Upper lobe of left lung (tissue), 6 donors: ENCODE measurements at regions not wholly inside any gene's neighbourhood (a gene's known extent, or its start where the extent isn't known, plus 50 kb on each side); places are given as distances from the start of the nearest gene placed in this dataset.
"Not testable (repeated sequence)": the region's sequence is repeated elsewhere in the genome, so short reads cannot be mapped to it uniquely, and the experiment has no call there.

Experiments
- ATAC-seq, 2 donors: fragments of 200-7000 bp; cut with Tn5 transposase; one replicate each; pipeline ENCODE4 v1.9.1; 2022; ENCODE audit warnings: mild to moderate bottlenecking in 2 of 2, moderate library complexity in 2 of 2; ENCODE audit not compliant: low FRiP score in 2 of 2
- DNase-seq, 2 donors: peaks; one replicate each; pipeline ENCODE4 v3.0.0-alpha.2; 2019 to 2020
- H3K27ac ChIP-seq, 4 donors: fragments of 200-600 bp; sonication (generic); one replicate each; pipeline ENCODE4 v1.5.1; 2016 to 2019
- H3K27me3 ChIP-seq, 4 donors: fragments of 200-600 bp; sonication (generic); one replicate each; pipeline ENCODE4 v1.5.1; 2017 to 2019
- H3K36me3 ChIP-seq, 4 donors: fragments of 200-600 bp; sonication (generic); one replicate each; pipeline ENCODE4 v1.5.1; 2016 to 2019
- H3K4me1 ChIP-seq, 4 donors: fragments of 200-600 bp; sonication (generic); one replicate each; pipeline ENCODE4 v1.5.1; 2018 to 2019
- H3K4me3 ChIP-seq, 4 donors: fragments of 200-600 bp; sonication (generic); one replicate each; pipeline ENCODE4 v1.5.1; 2017 to 2019; ENCODE audit warnings: mild to moderate bottlenecking in 2 of 4, moderate library complexity in 1 of 4
- H3K9me3 ChIP-seq, 4 donors: fragments of 200-600 bp; sonication (generic); one replicate each; pipeline ENCODE4 v1.5.1; 2018 to 2019
- EP300 ChIP-seq, 4 donors: sonication (generic); formaldehyde crosslinking; IDR thresholded peaks; one replicate each; pipeline ENCODE4 v1.5.1; 2017; ENCODE audit warnings: antibody characterized with exemption in 4 of 4, control low read depth in 2 of 4
- POLR2A ChIP-seq, 4 donors: fragments of 450-650 bp; IDR thresholded peaks; one replicate each; pipeline ENCODE4 v1.5.1; 2016 to 2017; ENCODE audit warnings: antibody characterized with exemption in 4 of 4, mild to moderate bottlenecking in 2 of 4
- POLR2AphosphoS5 ChIP-seq, 2 donors: sonication (generic); formaldehyde crosslinking; IDR thresholded peaks; one replicate each; pipeline ENCODE4 v1.5.1; 2017; ENCODE audit warnings: antibody characterized with exemption in 2 of 2
- WGBS, 2 donors: methylation state at CpG; one replicate each; pipeline ENCODE4 v1.1.5; 2017 to 2018; 5-methylcytosine and 5-hydroxymethylcytosine counted together
- TF ChIP-seq, protein P1 (sequence below), 6 experiments: fragments of 450-650 bp in 4 of 6; fragments of 200-600 bp in 2 of 6; sonication (generic) in 2 of 6; IDR thresholded peaks; one replicate each; pipeline ENCODE4 v1.5.1; 2016 to 2019; ENCODE audit warnings: antibody characterized with exemption in 6 of 6
- donor health status: DM: no; HTN: no; CAD: no; lungs with moderate emphysema.
- donor health status: DM: no; HTN: yes; CAD: no; lungs with severe emphysema.

- DNase-seq (no peak), ATAC-seq (no peak)
- no peaks in the 10 kb centered on the region for H3K36me3 ChIP-seq
- H3K4me1 ChIP-seq = no peaks in the 10 kb centered on the region
- TF ChIP-seq POLR2AphosphoS5 (IDR thresholded peaks at IDR 0.05) = no peak
- no peak for TF ChIP-seq EP300 (IDR thresholded peaks at IDR 0.05)
- TF ChIP-seq, protein P1, sequence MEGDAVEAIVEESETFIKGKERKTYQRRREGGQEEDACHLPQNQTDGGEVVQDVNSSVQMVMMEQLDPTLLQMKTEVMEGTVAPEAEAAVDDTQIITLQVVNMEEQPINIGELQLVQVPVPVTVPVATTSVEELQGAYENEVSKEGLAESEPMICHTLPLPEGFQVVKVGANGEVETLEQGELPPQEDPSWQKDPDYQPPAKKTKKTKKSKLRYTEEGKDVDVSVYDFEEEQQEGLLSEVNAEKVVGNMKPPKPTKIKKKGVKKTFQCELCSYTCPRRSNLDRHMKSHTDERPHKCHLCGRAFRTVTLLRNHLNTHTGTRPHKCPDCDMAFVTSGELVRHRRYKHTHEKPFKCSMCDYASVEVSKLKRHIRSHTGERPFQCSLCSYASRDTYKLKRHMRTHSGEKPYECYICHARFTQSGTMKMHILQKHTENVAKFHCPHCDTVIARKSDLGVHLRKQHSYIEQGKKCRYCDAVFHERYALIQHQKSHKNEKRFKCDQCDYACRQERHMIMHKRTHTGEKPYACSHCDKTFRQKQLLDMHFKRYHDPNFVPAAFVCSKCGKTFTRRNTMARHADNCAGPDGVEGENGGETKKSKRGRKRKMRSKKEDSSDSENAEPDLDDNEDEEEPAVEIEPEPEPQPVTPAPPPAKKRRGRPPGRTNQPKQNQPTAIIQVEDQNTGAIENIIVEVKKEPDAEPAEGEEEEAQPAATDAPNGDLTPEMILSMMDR (IDR thresholded peaks at IDR 0.05) = no peak
- TF ChIP-seq POLR2A (IDR thresholded peaks at IDR 0.05) = no peak
- H3K27ac ChIP-seq = no peak overlapping the region
- H3K4me3 ChIP-seq = no peak overlapping the region
- no peaks in the 10 kb centered on the region for H3K27me3 ChIP-seq
- H3K9me3 ChIP-seq = no peaks in the 10 kb centered on the region
- 88 to 92% methylated on average over 5 of the region's 5 CpGs for WGBS, 2 donors
These were observed 510.4 kb downstream of the CCDC171 start for GRCh38 chr9:16063241-16063591.

- DNase-seq (no peak), ATAC-seq (no peak)
- Histone ChIP-seq H3K9me3 (no peaks in the 10 kb centered on the region), H3K4me1 (no peaks in the 10 kb centered on the region), H3K36me3 (no peaks in the 10 kb centered on the region), H3K27ac (no peak overlapping the region), H3K4me3 (no peak overlapping the region), H3K27me3 (no peaks in the 10 kb centered on the region)
- 78 to 90% methylated on average over 8 of the region's 8 CpGs for WGBS, 2 donors
- TF ChIP-seq, protein P1 (IDR thresholded peaks at IDR 0.05) = no peak
- TF ChIP-seq POLR2A (IDR thresholded peaks at IDR 0.05) (no peak), EP300 (IDR thresholded peaks at IDR 0.05) (no peak), POLR2AphosphoS5 (IDR thresholded peaks at IDR 0.05) (no peak)
These were observed 511.9 kb downstream of the CCDC171 start for GRCh38 chr9:16064771-16065170.

GRCh38 chr9:16066201-16066600 is 513.4 kb downstream of the CCDC171 start:
- not testable (repeated sequence) for H3K4me3 ChIP-seq, ATAC-seq, H3K27me3 ChIP-seq, H3K27ac ChIP-seq, H3K9me3 ChIP-seq, H3K4me1 ChIP-seq, DNase-seq, H3K36me3 ChIP-seq
- WGBS, 2 donors = 86 to 89% methylated on average over 4 to 5 of the region's 6 CpGs

DNA sequence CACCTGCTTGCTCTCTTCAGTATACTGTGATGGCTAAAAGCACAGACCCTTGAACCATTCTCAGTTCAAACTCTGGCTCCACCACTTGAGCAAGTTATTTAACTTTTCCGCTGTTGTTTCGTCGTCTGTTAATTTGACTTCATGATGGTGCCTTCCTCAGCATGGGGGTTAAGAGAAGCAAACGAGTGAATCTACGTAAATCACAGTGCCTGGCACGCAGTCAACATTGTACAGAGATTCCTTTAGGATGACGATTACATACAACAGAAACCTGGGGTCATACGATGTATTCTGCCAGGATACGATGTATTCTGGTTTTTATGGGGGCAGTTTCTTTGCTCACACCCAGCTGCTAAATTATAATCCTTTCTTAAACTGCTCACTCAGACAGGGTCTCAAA is 515.6 kb downstream of the CCDC171 start:
- no peak for ATAC-seq
- no peak overlapping the region for H3K27ac ChIP-seq
- no peaks in the 10 kb centered on the region for H3K27me3 ChIP-seq
- TF ChIP-seq POLR2A (IDR thresholded peaks at IDR 0.05) = no peak
- no peaks in the 10 kb centered on the region for H3K9me3 ChIP-seq
- no peaks in the 10 kb centered on the region for H3K36me3 ChIP-seq
- WGBS, 2 donors = 89 to 91% methylated on average over 9 of the region's 9 CpGs
- H3K4me3 ChIP-seq = no peak overlapping the region
- DNase-seq = no peak
- H3K4me1 ChIP-seq = no peaks in the 10 kb centered on the region

GRCh38 chr9:16069249-16069648 is 516.4 kb downstream of the CCDC171 start:
- H3K27me3 ChIP-seq = no peaks in the 10 kb centered on the region
- WGBS, 2 donors = 85 to 91% methylated on average over 13 of the region's 13 CpGs
- no peak overlapping the region for H3K4me3 ChIP-seq
- TF ChIP-seq EP300 (IDR thresholded peaks at IDR 0.05) = no peak
- TF ChIP-seq, protein P1 (IDR thresholded peaks at IDR 0.05) = no peak
- no peak for TF ChIP-seq POLR2A (IDR thresholded peaks at IDR 0.05)
- no peak for TF ChIP-seq POLR2AphosphoS5 (IDR thresholded peaks at IDR 0.05)
- H3K9me3 ChIP-seq = no peaks in the 10 kb centered on the region
- H3K36me3 ChIP-seq = no peaks in the 10 kb centered on the region
- ATAC-seq = peak in 1 of 2 donors; percentile 7
- no peaks in the 10 kb centered on the region for H3K4me1 ChIP-seq
- no peak overlapping the region for H3K27ac ChIP-seq
- peak in 1 of 2 donors; percentile 40 for DNase-seq

DNA sequence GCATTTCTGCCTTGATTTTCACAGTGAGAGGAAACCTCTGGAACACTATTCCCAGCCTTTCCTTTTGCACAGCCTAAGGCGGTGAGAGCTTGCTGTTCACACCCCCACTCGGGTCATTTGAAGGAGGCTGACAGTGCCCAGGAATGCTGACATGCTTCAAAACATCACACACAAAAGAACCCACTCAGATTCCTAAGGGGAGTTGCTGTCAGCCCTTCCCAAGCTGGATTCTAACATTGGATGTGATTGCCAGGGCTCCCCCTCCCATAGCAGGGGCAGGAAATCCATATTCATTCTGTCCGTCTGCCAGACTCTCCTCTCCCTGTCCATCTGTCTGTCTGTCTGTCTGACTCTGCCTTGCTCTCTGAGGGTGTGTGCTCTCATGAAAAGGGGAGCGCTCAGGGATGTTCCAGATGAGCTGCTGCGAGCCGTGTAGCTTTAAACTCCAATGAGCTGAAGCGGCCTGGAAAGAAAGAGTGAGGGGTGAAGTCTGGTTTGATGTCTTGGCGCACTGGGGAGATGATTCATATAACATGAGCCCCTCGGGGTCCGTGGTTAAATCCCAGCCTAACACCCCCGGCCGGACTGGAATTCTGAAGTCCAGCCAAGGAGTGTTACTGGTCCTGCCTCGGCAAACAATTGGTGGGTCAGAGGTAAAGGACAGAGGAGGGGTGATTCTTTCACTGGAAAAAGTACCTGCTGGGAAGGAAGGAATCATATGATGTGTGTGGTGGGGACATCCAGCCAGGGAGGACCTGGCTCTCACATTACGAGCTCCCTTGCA is 517.0 kb downstream of the CCDC171 start:
- ATAC-seq (peak in 1 of 2 donors; percentile 36), DNase-seq (no peak)
- TF ChIP-seq, protein P1 (IDR thresholded peaks at IDR 0.05) = no peak
- no peak for TF ChIP-seq POLR2AphosphoS5 (IDR thresholded peaks at IDR 0.05)
- TF ChIP-seq POLR2A (IDR thresholded peaks at IDR 0.05) = no peak
- TF ChIP-seq EP300 (IDR thresholded peaks at IDR 0.05) = no peak
- Histone ChIP-seq H3K4me1 (no peaks in the 10 kb centered on the region), H3K27ac (no peak overlapping the region), H3K27me3 (no peaks in the 10 kb centered on the region), H3K4me3 (no peak overlapping the region), H3K36me3 (no peaks in the 10 kb centered on the region), H3K9me3 (no peaks in the 10 kb centered on the region)
- 72 to 74% methylated on average over 13 to 14 of the region's 14 CpGs for WGBS, 2 donors
